Stimulated activated CD8-positive, alpha-beta memory T cell treated with anti-CD3 and anti-CD28 coated beads, Interleukin-12 subunit alpha, Interleukin-12 subunit beta, amount 100 ng/mL, for 1 hour (primary cell): ENCODE measurements at regions not wholly inside any gene's neighbourhood (a gene's known extent, or its start where the extent isn't known, plus 50 kb on each side); places are given as distances from the start of the nearest gene placed in this dataset.
"Not testable (repeated sequence)": the region's sequence is repeated elsewhere in the genome, so short reads cannot be mapped to it uniquely, and the experiment has no call there.

Source experiments
- DNase-seq: peaks from one replicate; pipeline ENCODE4 v3.0.0-alpha.2; 2020; ENCODE audit warnings: low read depth

DNA sequence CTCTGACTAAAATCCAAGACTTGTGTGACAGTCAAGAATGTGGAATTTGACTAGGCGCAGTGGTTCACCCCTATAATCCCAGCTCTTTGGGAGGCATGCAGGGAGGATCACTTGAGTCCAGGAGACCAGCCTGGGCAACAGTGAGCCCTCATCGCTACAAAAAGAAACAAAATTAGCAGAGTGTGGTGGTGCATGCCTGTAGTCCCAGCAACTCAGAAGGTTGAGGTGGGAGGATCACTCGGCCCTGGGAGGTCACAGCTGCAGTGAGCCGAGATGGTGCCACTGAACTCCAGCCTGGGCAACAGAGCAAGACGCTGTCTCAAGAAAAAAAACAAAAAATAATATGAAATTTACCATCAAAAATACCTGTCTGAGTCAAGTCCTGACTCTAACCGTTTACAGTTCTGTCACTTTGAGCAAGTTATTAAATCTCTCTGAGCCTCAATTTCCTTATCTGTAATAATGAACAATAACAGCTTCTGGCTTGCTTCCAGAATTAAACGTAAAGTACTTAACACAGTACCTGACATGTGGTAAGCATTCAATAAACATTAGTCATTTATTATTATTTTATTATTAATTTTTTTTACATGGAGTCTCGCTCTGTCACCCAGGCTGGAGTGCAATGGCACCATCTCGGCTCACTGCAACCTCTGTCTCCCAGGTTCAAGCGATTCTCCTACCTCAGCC is 204.6 kb upstream of the TSC22D1 start:
- no peak for DNase-seq

DNA sequence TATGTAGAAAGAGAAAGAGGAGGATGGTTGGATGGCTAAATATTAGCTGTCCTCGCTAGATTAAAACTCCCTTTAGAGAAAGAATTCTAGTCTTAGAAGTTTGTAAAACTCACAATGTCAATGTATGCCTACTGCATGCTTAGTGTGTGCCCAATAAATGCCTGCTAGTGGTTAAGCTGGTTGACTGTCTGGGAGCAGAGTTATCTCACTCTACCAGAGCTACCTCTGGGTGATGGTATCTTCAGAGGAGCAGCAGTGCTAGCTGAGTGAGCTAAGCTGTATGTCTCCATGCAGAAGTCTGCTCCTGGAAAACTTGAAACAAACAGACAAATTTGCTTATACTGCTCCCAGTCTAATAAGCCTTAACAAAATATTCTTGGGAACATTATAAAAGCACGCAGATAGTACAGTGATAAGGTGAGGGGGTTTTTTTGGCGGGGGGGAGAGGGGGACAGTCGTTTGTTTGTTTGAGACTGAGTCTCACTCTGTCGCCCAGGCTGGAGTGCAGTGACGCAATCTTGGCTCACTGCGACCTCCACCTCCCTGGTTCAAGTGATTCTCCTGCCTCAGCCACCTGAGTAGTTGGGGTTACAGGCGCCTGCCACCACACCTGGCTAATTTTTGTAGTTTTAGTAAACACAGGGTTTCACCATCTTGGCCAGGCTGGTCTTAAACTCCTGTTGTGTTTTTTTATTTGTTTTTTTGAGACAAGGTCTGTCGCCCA is 202.8 kb upstream of the TSC22D1 start:
- DNase-seq, result no peak

DNA sequence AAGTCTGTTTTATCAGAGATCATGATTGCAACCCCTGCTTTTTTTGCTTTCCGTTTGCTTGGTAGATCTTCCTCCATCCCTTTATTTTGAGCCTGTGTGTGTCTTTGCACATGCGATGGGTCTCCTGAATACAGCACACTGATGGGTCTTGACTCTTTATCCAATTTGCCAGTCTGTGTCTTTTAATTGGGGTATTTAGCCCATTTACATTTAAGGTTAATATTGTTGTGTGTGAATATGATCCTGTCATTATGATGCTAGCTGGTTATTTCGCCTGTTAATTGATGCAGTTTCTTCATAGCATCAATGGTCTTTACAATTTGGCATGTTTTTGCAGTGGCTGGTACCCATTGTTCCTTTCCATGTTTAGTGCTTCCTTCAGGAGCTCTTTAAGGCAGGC is 199.2 kb upstream of the TSC22D1 start:
- DNase-seq, result not testable (repeated sequence)

DNA sequence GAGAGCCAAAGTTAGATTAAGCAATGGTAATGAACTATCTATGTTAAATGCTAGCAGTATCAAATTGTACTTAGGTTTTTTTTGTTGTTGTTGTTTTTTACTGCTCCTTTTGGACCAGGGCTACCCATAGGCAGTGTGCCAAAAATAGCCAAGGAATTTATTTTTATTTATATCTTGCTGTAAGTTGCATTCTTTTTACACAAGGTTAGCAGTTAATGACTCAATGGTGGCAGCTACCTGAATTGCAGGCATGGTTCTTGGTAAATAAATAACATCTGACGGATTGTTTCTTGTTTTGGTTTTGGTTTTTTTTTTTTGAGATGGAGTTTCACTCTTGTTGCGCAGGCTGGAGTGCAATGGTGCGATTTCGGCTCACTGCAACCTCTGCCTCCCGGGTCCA is 194.8 kb upstream of the TSC22D1 start:
- no peak for DNase-seq

DNA sequence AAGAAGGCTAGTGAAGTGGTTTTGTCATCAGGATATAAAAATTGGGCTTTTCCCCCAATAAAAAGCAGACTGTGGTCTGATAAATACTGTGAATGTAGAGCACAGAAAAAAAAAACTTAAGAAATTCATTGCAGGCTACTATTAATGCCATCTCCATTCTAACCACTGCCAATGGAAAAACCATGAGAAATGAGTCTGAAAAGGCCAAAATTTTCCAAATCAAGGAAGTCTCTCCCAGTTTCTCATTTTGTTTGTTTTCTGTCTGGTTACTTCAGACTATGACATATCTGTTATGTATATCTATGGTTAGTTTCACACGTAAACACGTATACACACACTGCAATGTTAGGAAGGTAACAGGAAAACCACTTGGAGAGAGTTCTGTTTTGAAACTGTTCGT is 193.6 kb upstream of the TSC22D1 start:
- DNase-seq, result no peak

DNA sequence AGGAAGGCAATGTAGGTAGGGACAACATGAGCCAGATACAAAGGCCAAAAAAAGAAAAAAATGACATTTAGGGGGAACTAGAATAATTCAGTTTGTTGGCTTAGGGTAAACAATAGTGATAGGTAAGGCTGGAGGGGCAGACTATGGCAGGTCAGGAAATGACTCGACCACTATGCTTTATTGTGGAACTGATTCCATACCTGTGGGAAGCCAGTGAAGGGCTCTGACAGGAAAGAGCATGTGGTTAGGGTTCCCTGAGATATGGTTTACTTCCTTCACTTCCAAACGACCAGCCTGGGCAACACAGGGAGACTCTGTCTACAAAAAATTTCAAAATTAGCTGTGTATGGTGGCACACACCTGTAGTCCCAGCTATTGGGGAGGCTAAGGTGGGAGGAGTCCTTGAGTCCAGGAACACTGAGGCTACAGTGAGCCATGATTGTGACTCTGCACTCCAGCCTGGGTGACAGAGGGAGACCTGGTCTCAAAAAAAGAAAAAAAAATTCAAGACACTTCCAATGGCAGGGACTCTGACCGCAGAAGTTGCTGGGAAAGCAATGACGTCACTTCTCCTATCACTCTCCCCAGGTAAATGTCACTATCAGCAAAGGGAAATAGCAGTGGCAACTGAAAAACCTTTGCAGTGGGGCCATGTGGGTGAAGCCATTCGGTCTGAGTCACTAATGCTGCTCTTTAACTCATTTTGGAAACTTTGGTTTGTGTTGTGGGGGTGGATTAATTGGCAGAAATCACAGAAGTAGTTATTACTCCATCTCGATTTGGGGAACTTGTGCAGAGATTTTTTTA is 192.8 kb upstream of the TSC22D1 start:
- DNase-seq, result no peak

DNA sequence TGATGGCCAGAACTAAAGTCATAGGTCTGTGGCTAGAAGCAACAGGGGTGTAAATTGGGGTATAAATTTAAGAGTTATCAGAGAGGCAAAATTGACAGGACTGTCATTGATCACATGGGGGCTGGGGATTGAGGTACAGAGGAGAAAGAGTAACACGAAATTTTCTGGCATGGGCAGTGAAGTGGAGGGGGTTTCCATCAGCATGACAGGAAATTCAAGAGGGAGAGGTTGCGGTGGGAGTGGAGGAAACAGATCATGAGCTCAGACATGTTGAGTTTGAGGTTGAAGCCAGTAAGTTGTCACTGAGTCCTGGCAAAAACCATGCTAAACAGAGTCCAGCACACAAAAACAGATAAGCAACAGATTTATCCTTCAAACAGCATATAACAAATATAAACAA is 192.1 kb upstream of the TSC22D1 start:
- DNase-seq, result peak; percentile 6

DNA sequence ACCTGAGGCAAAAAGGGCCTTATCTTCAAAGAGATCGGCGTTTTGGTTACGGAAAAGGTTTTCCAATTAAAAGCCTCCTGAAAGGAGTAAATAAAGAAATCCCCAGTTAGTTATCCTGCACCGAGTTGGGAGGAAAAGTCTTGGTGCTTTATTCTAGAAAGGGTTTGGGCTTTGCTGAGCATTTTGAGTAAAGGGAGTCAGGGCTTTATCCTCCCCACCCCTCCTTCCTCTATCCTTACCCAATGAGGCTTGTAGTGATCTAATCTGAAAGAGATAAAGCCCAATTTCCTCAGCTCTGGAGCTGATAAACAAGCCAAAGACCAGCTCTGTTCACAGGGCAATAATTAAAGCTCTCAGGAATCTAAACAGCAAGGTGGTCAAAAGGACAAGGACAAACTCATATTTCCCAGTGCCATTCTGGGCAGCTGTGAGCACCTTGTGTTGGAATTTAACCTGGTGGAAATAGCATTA is 188.9 kb upstream of the TSC22D1 start:
- DNase-seq, result no peak

DNA sequence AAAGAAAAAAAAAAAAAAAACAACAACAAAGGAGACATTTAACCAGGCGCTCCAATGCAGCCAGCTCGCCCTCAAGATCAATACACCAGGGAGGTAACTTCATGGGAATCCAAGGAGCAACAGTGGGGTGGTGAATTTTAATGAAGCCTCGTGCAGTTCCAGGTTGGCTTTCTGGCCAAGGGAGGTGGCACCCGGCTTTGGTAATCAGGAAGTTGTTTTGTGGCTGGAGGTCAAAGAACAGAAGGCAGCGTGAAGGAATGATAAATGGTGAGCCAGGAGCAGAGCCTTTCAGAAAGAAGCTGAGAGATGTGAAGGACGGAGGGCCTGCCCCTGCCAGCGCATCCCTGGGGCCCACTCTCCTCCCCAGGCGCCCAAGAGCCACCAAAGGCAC is 188.2 kb upstream of the TSC22D1 start:
- no peak for DNase-seq

DNA sequence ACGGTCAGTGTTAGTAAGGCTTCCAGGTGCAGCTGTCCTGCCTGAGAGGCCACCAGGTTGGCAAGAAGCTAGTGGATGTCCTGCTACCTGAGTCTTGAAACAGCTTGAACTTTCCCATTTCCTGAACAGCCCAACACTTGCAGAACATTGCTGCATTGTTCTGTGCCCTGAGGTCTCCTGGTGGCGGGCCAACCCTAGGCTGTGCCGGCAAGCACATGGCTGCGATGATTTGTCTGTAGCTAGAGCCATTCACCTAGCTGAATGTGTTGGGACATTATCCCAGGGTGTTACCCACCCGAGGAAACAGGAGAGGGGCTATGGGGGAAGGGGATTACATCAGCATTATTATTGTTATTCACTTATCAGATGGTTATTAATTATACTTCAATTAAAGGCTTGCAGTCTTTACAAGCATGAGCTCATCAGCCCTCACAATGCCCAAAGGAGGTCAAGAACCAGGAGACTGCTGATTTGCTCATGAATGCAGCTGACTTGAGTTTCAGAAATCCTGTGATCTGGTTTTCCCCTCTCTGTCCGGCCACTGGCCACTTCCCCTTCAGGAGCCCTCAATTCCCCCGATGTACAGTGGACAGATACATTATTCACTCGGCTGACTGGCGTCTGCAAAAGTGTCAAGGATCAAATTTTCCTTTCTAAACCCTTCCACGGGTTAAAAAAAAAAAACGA is 187.6 kb upstream of the TSC22D1 start:
- DNase-seq, result no peak

DNA sequence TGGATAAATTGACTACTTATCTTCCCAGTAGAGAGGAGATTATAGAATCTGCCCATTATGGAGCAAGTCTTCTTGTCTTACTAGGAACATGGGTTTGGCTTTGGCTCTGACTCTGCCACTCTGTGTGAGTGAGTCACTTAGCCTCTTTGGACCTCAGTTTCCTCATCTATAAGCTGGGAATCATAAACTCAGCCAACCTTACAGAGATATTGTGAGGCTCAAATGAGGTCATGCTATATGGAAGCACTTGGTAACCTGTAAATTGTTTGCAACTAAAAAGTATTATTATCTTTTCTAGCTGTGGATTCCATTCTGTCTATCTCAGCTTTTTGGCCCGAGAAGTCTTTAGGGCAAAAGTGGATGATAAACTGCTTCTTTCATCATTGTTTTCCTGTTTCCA is 186.8 kb upstream of the TSC22D1 start:
- DNase-seq, result no peak

DNA sequence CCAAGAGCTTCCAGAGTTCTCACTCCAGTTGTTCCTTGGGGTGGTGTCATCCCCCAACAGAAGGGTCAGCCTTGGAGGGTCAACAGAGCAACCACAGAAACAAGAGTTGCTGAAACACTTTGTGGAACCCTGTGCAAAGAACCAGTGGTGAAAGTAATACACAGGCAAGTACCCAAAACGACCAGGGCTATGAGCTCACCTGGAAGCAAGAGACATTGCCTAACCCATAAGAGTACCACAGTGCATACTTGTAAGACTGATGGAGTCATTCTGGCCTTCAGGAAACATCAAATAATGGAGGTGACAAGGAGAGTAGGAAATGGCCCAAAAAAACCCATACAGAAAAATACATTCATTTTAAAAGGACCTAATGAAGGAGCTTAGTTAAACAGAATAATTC is 184.3 kb upstream of the TSC22D1 start:
- DNase-seq, result no peak

DNA sequence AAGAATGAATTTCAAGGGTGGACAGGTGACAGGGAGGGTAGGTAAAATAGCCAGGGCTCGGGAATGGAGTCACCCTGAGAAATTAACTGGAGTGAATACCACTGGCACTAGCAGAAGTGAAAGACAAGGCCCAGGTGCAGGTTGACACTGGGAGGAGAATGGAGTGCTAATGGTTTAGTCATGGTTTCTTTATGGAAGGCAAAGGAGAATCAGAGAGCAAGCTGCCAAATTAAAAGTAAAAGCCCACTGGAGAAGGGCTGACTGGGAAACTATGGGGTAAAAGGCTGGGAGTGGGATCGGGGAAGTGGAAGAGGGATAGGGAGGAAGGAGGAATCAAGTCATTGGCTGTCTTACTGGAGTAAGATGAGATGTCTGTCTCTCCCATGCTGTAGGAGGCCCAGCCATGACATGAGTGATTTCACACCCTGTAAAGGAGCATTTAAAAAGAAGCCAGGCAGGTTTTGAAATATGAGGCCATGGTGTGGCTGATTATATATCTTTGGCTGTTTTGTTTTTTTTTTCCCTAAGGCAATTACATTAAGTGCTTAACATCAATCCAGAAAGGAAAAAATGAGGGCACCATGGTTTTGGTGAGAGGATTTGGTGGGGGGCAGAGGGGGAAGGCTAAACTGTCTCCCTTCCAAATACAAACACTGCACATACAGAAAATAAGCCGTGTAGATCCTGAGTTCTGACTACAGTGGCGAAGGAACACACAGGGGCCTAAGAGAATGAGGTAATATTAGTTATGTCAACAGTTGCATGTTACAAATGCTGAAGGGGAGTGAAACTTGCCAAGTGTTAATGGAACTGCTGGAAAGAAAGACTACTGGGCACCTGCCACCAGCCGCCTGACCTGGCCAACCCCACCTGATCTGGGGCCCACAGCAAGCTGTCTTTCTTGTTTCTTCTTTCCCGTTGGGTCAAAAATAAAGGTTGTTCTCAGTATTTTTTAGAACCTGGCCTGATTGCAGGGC is 183.5 kb upstream of the TSC22D1 start:
- no peak for DNase-seq

DNA sequence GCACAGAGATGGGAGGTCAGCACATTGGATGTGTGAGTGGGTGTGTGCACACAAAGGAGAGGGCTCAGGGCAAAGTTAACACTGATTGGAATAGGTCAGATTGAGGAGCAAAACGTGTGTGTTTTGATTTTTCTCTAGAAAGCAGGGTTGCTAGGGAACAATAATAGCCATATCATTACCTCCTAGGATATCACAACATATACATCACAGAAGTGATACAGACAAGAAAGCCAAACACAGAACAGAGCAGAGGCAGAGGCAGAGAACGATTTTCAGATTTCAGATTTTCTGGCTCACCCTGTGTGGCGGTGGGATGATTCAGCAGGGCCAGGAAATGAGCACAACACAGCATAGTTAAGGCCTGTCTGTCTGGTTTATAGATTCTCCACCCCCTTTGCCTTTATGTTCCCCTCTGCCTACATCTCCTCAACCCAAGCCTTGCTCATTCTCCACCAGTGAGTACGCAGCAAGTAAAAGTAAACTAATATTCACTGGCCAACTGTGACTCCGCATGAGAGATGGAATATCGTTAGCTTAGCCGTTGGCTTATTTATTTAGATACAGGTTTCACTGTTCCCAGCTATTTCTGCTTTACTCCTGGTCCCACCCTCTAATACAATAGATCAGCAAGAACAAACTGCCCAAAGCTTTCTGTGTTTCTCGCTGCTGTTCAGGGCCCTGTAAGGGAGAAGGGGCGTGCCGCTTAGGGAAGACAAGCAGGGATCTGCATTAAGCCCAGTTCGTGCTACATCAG is 182.7 kb upstream of the TSC22D1 start:
- DNase-seq, result no peak

DNA sequence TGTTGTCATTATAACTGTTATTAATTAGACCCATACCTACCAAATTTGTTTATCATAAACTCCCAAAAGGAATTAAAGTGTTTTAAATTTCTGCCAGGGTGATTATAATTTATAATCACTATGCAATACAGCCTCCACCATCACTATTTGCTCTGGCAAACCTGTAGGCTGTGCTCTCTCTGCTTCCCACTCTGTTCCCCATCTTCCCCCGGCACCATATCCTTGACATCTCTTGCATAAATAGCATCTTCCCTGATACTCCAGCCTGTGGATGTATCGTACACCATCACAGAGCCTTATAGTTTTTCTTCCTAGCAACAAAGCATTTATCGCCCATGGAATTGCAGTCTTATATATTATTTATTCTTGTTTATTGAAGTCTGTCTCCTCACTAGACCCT is 181.5 kb upstream of the TSC22D1 start:
- no peak for DNase-seq

DNA sequence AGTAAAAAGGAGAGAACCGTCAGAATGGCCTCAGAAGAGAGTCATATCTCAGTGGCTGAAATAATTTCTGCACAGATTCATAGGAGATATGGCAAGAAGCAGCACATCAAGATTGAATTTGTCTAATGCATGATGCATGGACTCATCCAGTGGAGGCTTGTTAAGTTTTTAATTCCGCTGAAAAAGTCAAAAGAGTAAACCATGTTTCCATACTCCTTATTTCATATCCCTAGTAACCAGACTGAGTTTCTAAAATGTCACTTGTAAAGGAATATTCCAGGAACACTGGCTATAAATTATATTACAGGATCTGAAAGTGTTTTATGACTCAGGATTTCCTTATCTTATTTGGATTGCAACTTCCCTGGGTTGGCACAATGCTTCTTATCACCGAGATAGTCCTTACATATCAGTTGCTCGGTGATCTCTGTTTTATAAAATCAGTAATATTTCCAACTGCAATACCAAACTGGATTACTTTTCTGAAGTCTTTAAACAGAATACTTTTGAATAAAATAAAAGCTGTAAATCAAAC is 180.2 kb upstream of the TSC22D1 start:
- DNase-seq, result no peak

DNA sequence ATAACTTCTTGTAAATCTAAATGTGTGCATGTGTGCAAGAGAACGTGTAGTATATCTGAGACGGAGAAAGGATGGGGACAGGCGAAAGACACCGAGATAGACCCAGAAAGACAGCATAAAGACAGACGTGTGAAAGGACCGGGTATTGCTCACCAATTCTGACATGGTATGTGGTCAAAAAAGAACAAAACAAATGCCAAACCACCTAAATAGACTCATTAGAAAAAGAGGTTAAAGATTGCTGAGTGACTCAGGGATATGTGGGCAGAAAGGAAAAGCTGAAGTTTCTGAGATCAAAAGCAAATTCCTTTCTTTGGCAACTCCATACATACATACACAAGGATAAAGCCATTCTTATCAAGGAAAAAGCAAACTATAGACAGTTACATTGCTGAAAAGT is 179.7 kb upstream of the TSC22D1 start:
- DNase-seq, result no peak

DNA sequence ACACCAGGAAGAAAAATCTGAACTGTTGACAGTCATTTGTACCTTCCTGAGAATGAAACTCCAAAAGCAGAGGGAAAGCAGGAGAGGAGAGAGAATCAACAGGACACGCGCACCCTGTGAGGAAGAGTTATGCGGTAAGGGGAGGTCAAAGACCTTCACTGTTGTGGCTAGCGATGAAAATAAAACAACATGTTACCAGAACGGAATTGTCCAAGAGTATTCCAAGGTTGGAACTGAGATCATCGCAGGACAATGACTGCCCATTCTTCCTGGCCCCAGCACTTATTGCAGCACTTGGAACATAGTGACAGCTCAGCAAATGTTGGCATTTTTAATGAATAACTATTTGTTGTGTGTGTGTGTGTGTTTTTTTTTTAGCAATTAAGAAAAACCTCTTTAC is 176.0 kb upstream of the TSC22D1 start:
- no peak for DNase-seq

DNA sequence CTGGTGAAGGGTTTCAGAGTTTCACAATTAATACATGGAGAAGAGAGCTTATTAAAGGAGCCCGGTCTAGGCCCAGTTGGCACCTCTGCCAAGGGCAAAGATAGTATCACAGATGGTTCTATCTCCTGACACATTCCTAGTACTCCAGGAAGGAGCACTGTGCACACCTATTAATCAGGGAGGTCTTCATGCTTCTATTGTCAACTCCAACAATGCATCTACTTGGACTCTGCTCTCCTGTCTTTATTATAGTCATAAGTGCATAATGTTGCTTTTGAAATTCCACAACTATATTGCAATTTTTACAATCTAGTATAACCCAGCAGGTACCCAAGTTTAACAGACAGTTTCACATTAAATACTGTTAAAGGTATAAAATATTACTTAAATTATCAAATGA is 174.5 kb upstream of the TSC22D1 start:
- no peak for DNase-seq

DNA sequence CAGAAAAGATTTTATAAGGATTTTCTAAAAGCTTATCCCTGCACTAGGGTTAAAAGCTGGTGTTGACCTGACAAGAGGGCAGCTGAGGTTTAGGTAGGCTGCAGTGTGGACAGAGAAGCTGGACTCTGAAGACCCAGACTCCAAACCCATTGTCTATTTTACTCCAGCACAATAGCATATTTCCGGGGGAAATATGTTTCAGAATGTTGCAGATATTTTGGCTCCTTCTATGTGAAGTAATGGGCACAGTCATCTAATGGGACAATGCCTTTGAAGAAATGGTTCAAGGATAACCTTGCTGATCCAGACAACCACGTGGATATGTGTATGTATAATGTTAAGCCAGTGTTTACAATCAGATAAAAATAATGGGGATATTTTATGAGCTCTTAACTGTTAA is 173.8 kb upstream of the TSC22D1 start:
- no peak for DNase-seq
